HCT116 (cell line): ENCODE measurements at regions not wholly inside any gene's neighbourhood (a gene's known extent, or its start where the extent isn't known, plus 50 kb on each side); places are given as distances from the start of the nearest gene placed in this dataset.

Experiments
- ATAC-seq: fragments of 200-7000 bp; cut with Tn5 transposase; 2 replicates; pipeline ENCODE4 v1.9.1; 2020; ENCODE audit warnings: mild to moderate bottlenecking, moderate library complexity
- BruUV-seq: library from RNA; stranded (reverse); fragments of 400-500 nt; replicated peaks from 2 replicates; lab custom pipeline; 2021; lab: Mats Ljungman, UMichigan
- CTCF ChIA-PET: fragments of 300-600 bp; sonication (Branson Sonifier 250); formaldehyde crosslinking; loops from one replicate; lab custom pipeline; 2021; ENCODE audit warnings: antibody characterized with exemption; lab: Charles Lee
- POLR2A ChIA-PET: fragments of 300-600, 350-600 bp; sonication (Branson Sonifier 250); formaldehyde crosslinking; loops from one replicate; lab custom pipeline; 2021; ENCODE audit warnings: antibody characterized with exemption; lab: Charles Lee
- RAD21 ChIA-PET, 2 experiments: fragments of 300-600 bp; sonication (Branson Sonifier 250); formaldehyde crosslinking; loops; one replicate each; lab custom pipeline; 2023; ENCODE audit warnings: low total read pairs in 2 of 2; ENCODE audit not compliant: uncharacterized antibody in 2 of 2, unreplicated experiment in 2 of 2, low non-redundant PET in 1 of 2; lab: Charles Lee
- DNase-seq: peaks from one replicate; pipeline ENCODE4 v3.0.0-alpha.2; 2010; ENCODE audit warnings: low read depth, low spot score
- H2AFZ ChIP-seq: fragments of 200-600 bp; shearing (Covaris generic), sonication (generic); 2 replicates; pipeline ENCODE4 v1.6.1; 2017; ENCODE audit warnings: low read depth, mixed run types, mixed read lengths, antibody characterized with exemption, low read length; ENCODE audit not compliant: poor library complexity, severe bottlenecking
- H3K27ac ChIP-seq: 2 replicates; pipeline ENCODE4 v1.5.1; 2012; ENCODE audit warnings: low read depth, low read length
- H3K27me3 ChIP-seq: fragments of 200-600 bp; sonication (generic); 2 replicates; pipeline ENCODE4 v1.6.1; 2016; ENCODE audit warnings: mixed run types, low read length, mixed read lengths; ENCODE audit not compliant: insufficient read depth
- H3K36me3 ChIP-seq, 2 experiments: fragments of 200-500 bp in 1 of 2; fragments of 200-600 bp in 1 of 2; sonication (Bioruptor generic) in 1 of 2; sonication (generic) in 1 of 2; 2 replicates each; pipeline versions ENCODE4 v1.5.1 to v1.6.1; 2014 to 2016; ENCODE audit warnings: low read length in 2 of 2, inconsistent platforms in 1 of 2, mixed read lengths in 1 of 2, mixed run types in 1 of 2; ENCODE audit not compliant: insufficient read depth in 2 of 2, control insufficient read depth in 1 of 2
- H3K4me1 ChIP-seq, 2 experiments: fragments of 200-600 bp in 1 of 2; sonication (generic) in 1 of 2; 2 replicates each; pipeline versions ENCODE4 v1.5.1 to v1.6.1; 2012 to 2017; ENCODE audit warnings: low read length in 2 of 2, inconsistent platforms in 1 of 2, mild to moderate bottlenecking in 1 of 2, mixed read lengths in 1 of 2, mixed run types in 1 of 2, moderate library complexity in 1 of 2; ENCODE audit not compliant: insufficient read depth in 2 of 2, control insufficient read depth in 1 of 2
- H3K4me2 ChIP-seq: fragments of 200-600 bp; sonication (generic); 2 replicates; pipeline ENCODE4 v1.6.1; 2017; ENCODE audit warnings: mixed run types, low read length, mixed read lengths
- H3K4me3 ChIP-seq, 2 experiments: fragments of 200-600 bp in 1 of 2; sonication (generic) in 1 of 2; replicated peaks in 1 of 2; 2 replicates each; pipeline ENCODE4 v1.5.1; 2011 to 2016; ENCODE audit warnings: low read length in 2 of 2, control low read depth in 1 of 2, low read depth in 1 of 2, mild to moderate bottlenecking in 1 of 2, mixed read lengths in 1 of 2, mixed run types in 1 of 2
- H3K79me2 ChIP-seq: fragments of 200-600 bp; sonication (generic); 2 replicates; pipeline ENCODE4 v1.6.1; 2017; ENCODE audit warnings: mild to moderate bottlenecking, mixed run types, low read length, moderate library complexity, mixed read lengths; ENCODE audit not compliant: insufficient read depth
- H3K9ac ChIP-seq: fragments of 200-600 bp; sonication (generic); 2 replicates; pipeline ENCODE4 v1.6.1; 2016; ENCODE audit warnings: low read length, mixed read lengths
- H3K9me2 ChIP-seq: fragments of 200-600 bp; sonication (generic), shearing (Covaris generic); 2 replicates; pipeline ENCODE4 v1.6.1; 2017; ENCODE audit warnings: mixed run types, mild to moderate bottlenecking, moderate library complexity; ENCODE audit not compliant: insufficient read depth
- H3K9me3 ChIP-seq, 2 experiments: fragments of 200-500 bp in 1 of 2; fragments of 200-600 bp in 1 of 2; sonication (Bioruptor generic) in 1 of 2; sonication (generic) in 1 of 2; 2 replicates each; pipeline ENCODE4 v1.6.1; 2014 to 2017; ENCODE audit warnings: low read length in 2 of 2, mixed read lengths in 2 of 2, inconsistent platforms in 1 of 2, low read depth in 1 of 2, mild to moderate bottlenecking in 1 of 2, mixed run types in 1 of 2, moderate library complexity in 1 of 2; ENCODE audit not compliant: control insufficient read depth in 1 of 2, insufficient read depth in 1 of 2
- H4K20me1 ChIP-seq: fragments of 200-600 bp; sonication (generic), shearing (Covaris generic); 2 replicates; pipeline ENCODE4 v1.6.1; 2017; ENCODE audit warnings: mixed run types, mild to moderate bottlenecking, moderate library complexity; ENCODE audit not compliant: insufficient read depth
- CBX3 ChIP-seq: IDR thresholded peaks from 2 replicates; pipeline ENCODE4 v1.6.1; 2012; ENCODE audit warnings: low read depth
- CEBPB ChIP-seq: IDR thresholded peaks from 2 replicates; pipeline ENCODE4 v1.6.1; 2012; ENCODE audit warnings: low read depth
- EGR1 ChIP-seq: IDR thresholded peaks from 2 replicates; pipeline ENCODE4 v1.6.1; 2012; ENCODE audit warnings: low read depth
- EZH2 ChIP-seq: fragments of 200-600 bp; sonication (generic); IDR thresholded peaks from 2 replicates; pipeline ENCODE4 v1.6.1; 2017; ENCODE audit warnings: antibody characterized with exemption, mixed run types
- JUND ChIP-seq: IDR thresholded peaks from 2 replicates; pipeline ENCODE4 v1.6.1; 2012
- POLR2AphosphoS5 ChIP-seq: IDR thresholded peaks from 2 replicates; pipeline ENCODE4 v1.6.1; 2011; ENCODE audit warnings: mild to moderate bottlenecking, low read depth, low read length, moderate library complexity
- RAD21 ChIP-seq: IDR thresholded peaks from 2 replicates; pipeline ENCODE4 v1.6.1; 2012; ENCODE audit warnings: low read depth, mild to moderate bottlenecking
- SIN3A ChIP-seq: IDR thresholded peaks from 2 replicates; pipeline ENCODE4 v1.6.1; 2012; ENCODE audit warnings: low read depth
- TCF7L2 ChIP-seq: IDR thresholded peaks from 2 replicates; pipeline ENCODE4 v1.7.0; 2011; ENCODE audit warnings: borderline replicate concordance, inconsistent platforms; ENCODE audit not compliant: insufficient read depth, insufficient read length; ENCODE audit errors: extremely low read depth
- YY1 ChIP-seq: IDR thresholded peaks from 2 replicates; pipeline ENCODE4 v1.6.1; 2011; ENCODE audit warnings: low read length, low read depth, moderate library complexity, mild to moderate bottlenecking; ENCODE audit not compliant: insufficient replicate concordance; ENCODE audit errors: extremely low read depth
- ZNF274 ChIP-seq: fragments of 200-500 bp; sonication (Bioruptor generic); IDR thresholded peaks from 2 replicates; pipeline ENCODE4 v1.6.1; 2014; ENCODE audit warnings: mild to moderate bottlenecking, low read depth, low read length, inconsistent platforms
- intact Hi-C: fragments of 100-400 bp; cut with micrococcal nuclease; formaldehyde crosslinking; loops from 2 replicates; pipeline ENCODE4 v1.10.0; 2022
- TF ChIP-seq, protein P1 (sequence below), 3 experiments: fragments of 200-600 bp in 1 of 3; sonication (generic) in 1 of 3; IDR thresholded peaks in 2 of 3; conservative IDR thresholded peaks in 1 of 3; 2 replicates each; pipeline ENCODE4 v1.5.1; 2012 to 2017; ENCODE audit warnings: low read depth in 2 of 3, low read length in 2 of 3, antibody characterized with exemption in 1 of 3, borderline replicate concordance in 1 of 3, control low read depth in 1 of 3, mild to moderate bottlenecking in 1 of 3, mixed read lengths in 1 of 3, mixed run types in 1 of 3, moderate library complexity in 1 of 3; ENCODE audit not compliant: insufficient read depth in 1 of 3
- TF ChIP-seq, protein P2 (sequence below): IDR thresholded peaks from 2 replicates; pipeline ENCODE4 v1.6.1; 2012; ENCODE audit warnings: low read depth
- TF ChIP-seq, protein P3 (sequence below): IDR thresholded peaks from 2 replicates; pipeline ENCODE4 v1.6.1; 2012

DNA sequence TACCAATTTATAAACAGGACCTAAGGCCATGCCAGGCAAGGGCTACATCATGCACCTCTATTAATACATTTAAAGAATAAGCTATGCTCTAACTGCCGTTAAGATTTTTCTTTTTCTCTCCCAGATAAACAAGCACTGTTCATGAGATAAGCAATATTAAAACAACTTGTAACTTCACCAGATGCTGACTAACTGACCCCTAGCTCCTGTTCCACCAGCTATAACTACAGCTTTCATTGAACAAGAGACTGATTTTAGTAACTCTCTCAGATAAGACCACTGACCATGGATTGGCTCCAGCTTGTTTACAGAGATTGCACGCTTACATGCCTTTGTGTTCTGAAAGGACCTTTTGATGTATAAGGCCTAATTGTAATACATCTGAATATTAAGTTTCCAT lies 540.7 kb upstream of the NECTIN3 start:
- CTCF ChIA-PET, result no interaction called here

More for the DNA sequence above, 540.7 kb upstream of the NECTIN3 start:
- Histone ChIP-seq H3K36me3 (peaks cover 0 to 3% of the 10 kb centered on the region in 2 experiments; a peak in 1 of 4 replicates), H3K9ac (no peak overlapping the region), H3K4me1 (peaks cover 11 to 25% of the 10 kb centered on the region in 2 experiments), H3K9me2 (no peaks in the 10 kb centered on the region), H3K4me3 (no peak overlapping the region), H4K20me1 (no peaks in the 10 kb centered on the region), H3K27me3 (no peaks in the 10 kb centered on the region), H2AFZ (no peak overlapping the region), H3K79me2 (no peaks in the 10 kb centered on the region), H3K27ac (no peak overlapping the region), H3K4me2 (no peak overlapping the region), H3K9me3 (no peaks in the 10 kb centered on the region)
- ChIA-PET POLR2A (no interaction called here), RAD21 (no interaction called here)
- ATAC-seq, result no peak
- intact Hi-C loops, result no loop called here
- no peak for DNase-seq
- BruUV-seq, result no TSS peak
- TF ChIP-seq, protein P1, sequence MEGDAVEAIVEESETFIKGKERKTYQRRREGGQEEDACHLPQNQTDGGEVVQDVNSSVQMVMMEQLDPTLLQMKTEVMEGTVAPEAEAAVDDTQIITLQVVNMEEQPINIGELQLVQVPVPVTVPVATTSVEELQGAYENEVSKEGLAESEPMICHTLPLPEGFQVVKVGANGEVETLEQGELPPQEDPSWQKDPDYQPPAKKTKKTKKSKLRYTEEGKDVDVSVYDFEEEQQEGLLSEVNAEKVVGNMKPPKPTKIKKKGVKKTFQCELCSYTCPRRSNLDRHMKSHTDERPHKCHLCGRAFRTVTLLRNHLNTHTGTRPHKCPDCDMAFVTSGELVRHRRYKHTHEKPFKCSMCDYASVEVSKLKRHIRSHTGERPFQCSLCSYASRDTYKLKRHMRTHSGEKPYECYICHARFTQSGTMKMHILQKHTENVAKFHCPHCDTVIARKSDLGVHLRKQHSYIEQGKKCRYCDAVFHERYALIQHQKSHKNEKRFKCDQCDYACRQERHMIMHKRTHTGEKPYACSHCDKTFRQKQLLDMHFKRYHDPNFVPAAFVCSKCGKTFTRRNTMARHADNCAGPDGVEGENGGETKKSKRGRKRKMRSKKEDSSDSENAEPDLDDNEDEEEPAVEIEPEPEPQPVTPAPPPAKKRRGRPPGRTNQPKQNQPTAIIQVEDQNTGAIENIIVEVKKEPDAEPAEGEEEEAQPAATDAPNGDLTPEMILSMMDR (IDR thresholded peaks at IDR 0.05 in 2 of 3, conservative IDR thresholded peaks at IDR 0.05 in 1 of 3; ENCODE audit: borderline replicate concordance in 1 of 3, insufficient read depth in 1 of 3, low read depth in 2 of 3, low read length in 2 of 3), result no peak
- TF ChIP-seq CEBPB (no peak), YY1 (no peak), ZNF274 (no peak), RAD21 (no peak), CBX3 (no peak), EGR1 (no peak), JUND (no peak), POLR2AphosphoS5 (no peak), EZH2 (no peak), TCF7L2 (no peak), SIN3A (no peak)
- TF ChIP-seq, protein P2, sequence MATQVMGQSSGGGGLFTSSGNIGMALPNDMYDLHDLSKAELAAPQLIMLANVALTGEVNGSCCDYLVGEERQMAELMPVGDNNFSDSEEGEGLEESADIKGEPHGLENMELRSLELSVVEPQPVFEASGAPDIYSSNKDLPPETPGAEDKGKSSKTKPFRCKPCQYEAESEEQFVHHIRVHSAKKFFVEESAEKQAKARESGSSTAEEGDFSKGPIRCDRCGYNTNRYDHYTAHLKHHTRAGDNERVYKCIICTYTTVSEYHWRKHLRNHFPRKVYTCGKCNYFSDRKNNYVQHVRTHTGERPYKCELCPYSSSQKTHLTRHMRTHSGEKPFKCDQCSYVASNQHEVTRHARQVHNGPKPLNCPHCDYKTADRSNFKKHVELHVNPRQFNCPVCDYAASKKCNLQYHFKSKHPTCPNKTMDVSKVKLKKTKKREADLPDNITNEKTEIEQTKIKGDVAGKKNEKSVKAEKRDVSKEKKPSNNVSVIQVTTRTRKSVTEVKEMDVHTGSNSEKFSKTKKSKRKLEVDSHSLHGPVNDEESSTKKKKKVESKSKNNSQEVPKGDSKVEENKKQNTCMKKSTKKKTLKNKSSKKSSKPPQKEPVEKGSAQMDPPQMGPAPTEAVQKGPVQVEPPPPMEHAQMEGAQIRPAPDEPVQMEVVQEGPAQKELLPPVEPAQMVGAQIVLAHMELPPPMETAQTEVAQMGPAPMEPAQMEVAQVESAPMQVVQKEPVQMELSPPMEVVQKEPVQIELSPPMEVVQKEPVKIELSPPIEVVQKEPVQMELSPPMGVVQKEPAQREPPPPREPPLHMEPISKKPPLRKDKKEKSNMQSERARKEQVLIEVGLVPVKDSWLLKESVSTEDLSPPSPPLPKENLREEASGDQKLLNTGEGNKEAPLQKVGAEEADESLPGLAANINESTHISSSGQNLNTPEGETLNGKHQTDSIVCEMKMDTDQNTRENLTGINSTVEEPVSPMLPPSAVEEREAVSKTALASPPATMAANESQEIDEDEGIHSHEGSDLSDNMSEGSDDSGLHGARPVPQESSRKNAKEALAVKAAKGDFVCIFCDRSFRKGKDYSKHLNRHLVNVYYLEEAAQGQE, result no peak
- TF ChIP-seq, protein P3, sequence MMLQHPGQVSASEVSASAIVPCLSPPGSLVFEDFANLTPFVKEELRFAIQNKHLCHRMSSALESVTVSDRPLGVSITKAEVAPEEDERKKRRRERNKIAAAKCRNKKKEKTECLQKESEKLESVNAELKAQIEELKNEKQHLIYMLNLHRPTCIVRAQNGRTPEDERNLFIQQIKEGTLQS, result no peak
